NCI-H1092 treated with DMSO at 0.1 percent for 48 hours (cell line): ENCODE measurements at regions not wholly inside any gene's neighbourhood (a gene's known extent, or its start where the extent isn't known, plus 50 kb on each side); places are given as distances from the start of the nearest gene placed in this dataset.
"Not testable (repeated sequence)": the region's sequence is repeated elsewhere in the genome, so short reads cannot be mapped to it uniquely, and the experiment has no call there.

Experiments
- DNase-seq: peaks from one replicate; lab custom pipeline; 2025; lab: John Stamatoyannopoulos, UW

GRCh38 chr2:122323927-122324326, 568.5 kb downstream of the TSN start:
- DNase-seq = no peak

- DNase-seq = no peak
Observed at GRCh38 chr2:122326471-122326870, 571.0 kb downstream of the TSN start.

GRCh38 chr2:122328816-122329215, 573.4 kb downstream of the TSN start:
- no peak for DNase-seq

DNA sequence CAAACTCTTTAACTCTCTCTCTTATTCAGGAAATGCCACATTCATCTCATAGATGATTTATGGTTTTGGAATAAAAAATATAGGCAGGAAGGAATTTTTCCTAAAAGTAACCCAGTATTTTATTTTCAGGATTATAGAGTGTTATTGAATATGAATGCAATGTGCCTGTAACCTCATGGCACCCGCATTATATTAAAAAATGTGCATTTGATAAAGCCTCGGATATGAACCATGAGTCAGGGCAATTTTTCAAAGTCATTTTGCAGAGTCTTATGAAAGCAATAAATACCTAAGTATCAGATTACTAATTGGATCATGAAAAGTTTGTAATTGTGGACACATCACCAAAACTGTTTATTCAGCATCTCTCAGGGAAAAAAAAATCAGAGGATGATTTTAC, 573.8 kb downstream of the TSN start:
- no peak for DNase-seq

DNA sequence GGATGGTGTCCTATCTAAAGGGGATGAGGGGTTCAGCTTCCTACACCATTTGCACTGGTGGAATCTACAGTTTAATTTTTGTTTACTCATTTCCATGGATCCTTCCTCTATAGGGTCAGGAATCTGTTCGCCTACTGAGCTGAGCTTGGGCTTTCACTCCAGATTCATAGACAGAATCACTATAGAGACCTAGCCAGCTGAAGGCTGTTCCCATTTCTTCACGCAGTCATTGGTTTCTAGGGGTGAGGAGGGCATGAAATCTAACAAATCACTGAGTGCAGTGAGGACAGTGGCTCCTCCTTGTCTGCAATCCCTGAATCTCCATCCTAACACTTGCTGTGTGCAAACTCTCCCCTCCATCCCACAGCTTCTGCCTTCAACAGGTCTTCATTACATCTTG, 578.5 kb downstream of the TSN start:
- no peak for DNase-seq

GRCh38 chr2:122338000-122338399, 582.5 kb downstream of the TSN start:
- no peak for DNase-seq

- no peak for DNase-seq
Observed at GRCh38 chr2:122340246-122340645, 584.8 kb downstream of the TSN start.

DNA sequence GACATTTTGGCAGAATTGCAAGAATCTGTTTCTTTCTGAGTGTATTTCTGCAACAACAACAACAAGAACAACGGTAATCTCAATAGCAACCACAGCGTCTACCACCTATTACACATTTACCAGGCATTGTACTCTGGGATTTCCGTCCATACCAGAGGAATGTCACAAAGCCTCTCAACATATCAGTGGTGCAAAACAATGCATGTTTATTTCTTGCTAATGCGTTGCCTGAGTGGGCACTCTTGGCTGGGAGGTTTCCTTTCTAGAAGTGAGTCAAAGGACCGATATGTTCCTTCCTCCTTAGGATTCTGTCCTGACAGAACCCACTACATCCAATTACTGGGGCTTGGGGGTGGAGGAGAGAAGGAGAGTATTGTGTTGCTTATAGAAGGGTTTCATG, 585.6 kb downstream of the TSN start:
- DNase-seq = no peak

DNA sequence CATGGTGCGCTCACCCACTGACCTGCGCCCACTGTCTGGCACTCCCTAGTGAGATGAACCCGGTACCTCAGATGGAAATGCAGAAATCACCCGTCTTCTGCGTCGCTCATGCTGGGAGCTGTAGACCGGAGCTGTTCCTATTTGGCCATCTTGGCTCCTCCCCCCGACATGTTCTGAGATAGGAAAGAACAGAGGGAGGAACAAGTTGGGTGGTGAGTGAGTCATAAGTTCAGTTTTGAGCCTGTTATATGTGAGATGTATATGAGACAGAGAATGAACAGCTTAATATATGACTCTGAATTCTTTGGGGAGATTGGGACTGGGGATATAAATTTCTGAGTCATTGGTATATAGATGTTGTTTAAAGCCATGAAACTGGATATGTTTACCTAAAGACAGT, 596.7 kb downstream of the TSN start:
- not testable (repeated sequence) for DNase-seq

- DNase-seq = no peak
Observed at GRCh38 chr2:122357998-122358397, 602.5 kb downstream of the TSN start.

DNA sequence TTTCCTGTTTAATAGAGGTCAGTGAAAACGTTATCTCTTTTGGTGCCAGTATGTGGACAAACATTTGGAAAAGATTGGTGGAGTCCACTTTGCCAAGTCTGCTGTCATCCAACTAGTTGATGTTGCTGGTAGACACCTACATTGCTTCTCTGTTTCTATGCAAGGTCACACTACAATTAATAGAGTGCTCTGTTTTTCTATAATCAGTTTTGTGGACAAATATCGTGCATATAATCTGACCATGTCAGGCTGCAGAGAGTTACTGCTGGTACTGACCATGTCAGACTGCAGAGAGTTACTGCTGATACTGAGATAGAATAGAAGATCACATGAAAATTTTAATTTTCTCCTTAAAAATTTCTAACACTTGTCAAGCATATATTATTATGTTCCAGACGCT, 603.3 kb downstream of the TSN start:
- DNase-seq = no peak

- DNase-seq = no peak
Observed at GRCh38 chr2:122363885-122364284, 608.4 kb downstream of the TSN start.

DNA sequence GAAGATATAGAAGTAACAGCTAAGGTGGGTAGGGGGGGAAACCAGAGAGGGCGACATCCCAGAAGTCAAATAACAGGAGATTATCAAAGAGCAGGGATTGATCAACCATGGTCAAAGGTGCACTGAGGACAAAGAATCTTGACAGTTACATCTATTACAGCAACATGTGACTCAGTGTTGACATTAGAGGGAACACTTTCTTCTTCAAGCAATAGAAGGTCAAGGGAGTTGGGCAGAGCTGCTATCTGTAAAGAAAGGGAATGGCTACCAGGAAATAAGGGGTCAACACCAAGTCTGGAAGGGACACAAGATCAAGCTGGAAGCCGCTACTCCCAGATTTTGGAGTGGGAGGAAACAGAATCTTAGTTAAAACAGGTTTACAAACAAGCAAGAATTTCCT, 611.0 kb downstream of the TSN start:
- DNase-seq = no peak

GRCh38 chr2:122366969-122367645, 611.7 kb downstream of the TSN start:
- no peak for DNase-seq

DNA sequence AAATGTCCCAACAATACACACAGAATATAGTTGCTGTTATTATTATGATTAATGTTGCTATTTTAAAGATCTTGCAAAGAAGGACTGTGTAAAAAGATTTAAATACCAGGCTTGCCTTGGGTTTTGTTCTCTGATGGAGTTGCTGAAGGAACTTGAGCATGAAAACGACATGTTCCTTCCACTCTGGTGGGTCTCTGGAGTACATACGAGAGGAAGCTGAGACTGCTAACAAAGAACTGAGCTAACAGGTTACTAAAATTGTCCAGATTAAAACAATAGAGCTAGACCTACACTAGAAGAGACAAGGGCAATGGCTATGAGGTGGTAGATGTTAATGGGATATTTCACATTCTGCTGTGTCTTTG, 612.2 kb downstream of the TSN start:
- DNase-seq = no peak

DNA sequence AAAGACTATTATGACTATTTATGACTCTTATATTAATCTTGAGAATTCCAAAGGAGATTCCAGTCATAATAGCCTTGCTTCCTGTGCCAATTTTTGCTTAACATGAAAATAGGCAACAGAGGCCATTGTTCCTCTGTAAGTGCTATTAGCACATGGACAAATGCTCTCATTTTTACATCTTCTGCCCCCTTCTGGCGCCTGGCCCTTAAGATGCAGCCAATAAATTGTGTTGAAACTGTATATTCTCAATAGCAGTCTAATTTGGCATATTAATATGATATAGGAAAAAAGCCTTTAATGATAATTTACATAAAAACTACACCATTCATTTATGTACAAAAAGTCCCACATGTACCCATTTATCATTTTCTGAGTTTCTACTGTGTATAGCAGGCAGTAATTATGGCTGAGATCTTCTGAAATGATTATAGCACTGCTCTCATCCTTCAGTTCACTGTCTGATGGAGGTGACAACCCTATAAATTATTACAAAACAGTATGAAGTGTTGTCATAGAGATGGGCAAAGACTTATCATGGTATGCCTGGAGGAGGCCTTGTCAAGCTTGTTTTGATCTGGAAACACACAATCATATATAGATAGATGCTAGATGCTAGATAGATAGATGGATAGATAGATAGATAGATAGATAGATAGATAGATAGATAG, 613.3 kb downstream of the TSN start:
- no peak for DNase-seq

DNA sequence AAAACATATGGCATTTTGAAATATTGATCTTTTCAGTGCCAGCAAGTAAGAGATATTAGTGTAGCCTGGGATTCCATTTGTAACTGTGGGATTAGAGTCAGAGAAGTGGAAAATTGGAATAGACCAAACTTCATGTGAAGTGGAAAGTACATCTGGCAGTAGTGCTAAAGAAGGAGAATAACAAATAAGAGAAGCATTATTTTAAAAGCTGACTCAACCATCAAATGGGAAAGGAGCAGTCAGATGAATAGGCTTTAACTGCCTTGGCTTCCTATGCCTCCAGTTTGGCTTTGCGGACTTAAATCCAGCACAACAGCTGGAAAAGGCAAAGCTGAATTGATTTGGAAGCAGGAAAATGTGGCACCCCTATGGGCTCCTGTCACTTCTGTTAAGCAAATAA, 623.1 kb downstream of the TSN start:
- DNase-seq = no peak

DNA sequence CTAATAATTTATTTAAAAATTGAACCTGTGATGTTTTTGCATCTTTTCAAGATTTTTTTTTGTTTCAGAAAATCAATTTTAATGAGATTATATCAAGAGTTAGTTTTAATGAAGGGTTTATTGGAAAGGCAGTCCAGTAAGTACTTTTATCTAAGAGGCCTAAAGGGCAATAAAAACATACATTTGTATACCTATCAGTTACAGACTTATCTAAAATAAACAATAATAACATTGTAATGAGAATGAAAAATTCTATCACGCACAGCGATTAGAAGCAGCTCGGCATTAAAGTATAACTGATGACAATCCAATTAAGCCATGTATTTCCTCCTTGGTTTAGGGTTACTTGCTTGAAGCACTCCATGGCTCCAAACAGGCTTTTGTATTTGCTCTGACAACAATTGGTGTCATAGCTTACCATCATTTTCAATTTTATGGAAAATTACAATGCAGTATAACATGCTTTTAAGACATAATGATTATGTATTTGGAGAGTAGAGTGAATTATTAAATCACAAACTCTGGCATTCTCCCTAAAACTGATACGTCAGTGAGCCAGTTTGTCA, 629.4 kb downstream of the TSN start:
- no peak for DNase-seq

GRCh38 chr2:122388208-122388607, 632.8 kb downstream of the TSN start:
- DNase-seq = no peak

GRCh38 chr2:122389694-122390093, 634.2 kb downstream of the TSN start:
- DNase-seq = no peak

DNA sequence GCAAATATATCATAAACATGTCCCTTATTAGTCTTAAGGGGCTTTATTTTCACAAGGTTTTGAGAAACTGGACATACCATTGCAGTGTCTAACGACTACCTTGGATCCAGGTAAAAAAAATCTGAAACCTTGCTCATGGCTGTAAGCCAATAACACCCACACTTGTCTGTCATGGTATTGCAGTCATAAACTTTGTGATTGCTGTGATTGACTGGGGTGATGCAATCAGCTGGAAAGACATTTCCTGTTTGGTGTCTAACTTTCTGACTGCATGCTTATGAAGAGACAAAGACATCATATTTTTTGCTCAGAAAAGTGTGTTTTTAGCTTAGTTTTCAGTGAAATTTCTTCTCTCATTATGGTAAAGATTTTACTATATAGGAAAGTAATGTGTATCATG, 635.0 kb downstream of the TSN start:
- no peak for DNase-seq

GRCh38 chr2:122391726-122392125, 636.3 kb downstream of the TSN start:
- DNase-seq = no peak

DNA sequence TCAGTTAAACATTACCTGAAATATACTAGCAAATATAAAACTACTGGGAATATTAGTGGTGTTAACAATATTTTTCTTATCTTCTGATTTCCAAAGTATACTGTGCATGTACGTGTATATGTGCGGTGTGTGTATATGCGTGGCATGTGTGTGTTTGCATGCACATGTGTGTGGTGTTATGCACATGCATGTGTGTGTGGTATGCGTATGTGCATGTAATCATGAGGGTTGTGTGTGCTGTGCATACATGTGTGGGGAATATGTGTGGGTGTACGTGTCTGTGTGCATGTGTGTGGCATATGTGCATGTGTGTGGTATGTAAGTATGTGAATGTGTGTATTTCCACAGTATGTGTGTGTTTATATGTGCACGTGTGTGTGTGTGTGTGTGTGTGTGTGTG, 640.2 kb downstream of the TSN start:
- DNase-seq = no peak

GRCh38 chr2:122411231-122411630, 655.8 kb downstream of the TSN start:
- no peak for DNase-seq
